AG04450 (cell line): ENCODE measurements at regions not wholly inside any gene's neighbourhood (a gene's known extent, or its start where the extent isn't known, plus 50 kb on each side); places are given as distances from the start of the nearest gene placed in this dataset.
A peak's percentile ranks its signal among the peaks of the same experiment; 100 is the strongest.

Experiments used
- CTCF ChIA-PET: fragments of 300-600, 350-600 bp; formaldehyde crosslinking; extraction: SDS; loops from one replicate; lab custom pipeline; 2022; ENCODE audit warnings: antibody characterized with exemption, inconsistent platforms; lab: Charles Lee
- POLR2A ChIA-PET: fragments of 350-600 bp; formaldehyde crosslinking; extraction: SDS; loops from one replicate; lab custom pipeline; 2021; ENCODE audit warnings: antibody characterized with exemption, inconsistent platforms; lab: Yijun Ruan, JAX
- DNase-seq: peaks from one replicate; pipeline ENCODE4 v3.0.0-alpha.2; 2011; ENCODE audit warnings: low read depth, low spot score
- H3K27ac ChIP-seq: one replicate; pipeline ENCODE4 v1.5.1; 2012; ENCODE audit warnings: low read depth, low read length, control low read depth
- H3K27me3 ChIP-seq: one replicate; pipeline ENCODE4 v1.6.0; 2012; ENCODE audit warnings: low read length; ENCODE audit not compliant: control insufficient read depth, insufficient read depth
- H3K4me3 ChIP-seq: 2 replicates; pipeline ENCODE4 v1.5.1; 2011; ENCODE audit warnings: mild to moderate bottlenecking, low read depth, low read length, control low read depth
- H3K9me3 ChIP-seq: 2 replicates; pipeline ENCODE4 v1.5.1; 2012; ENCODE audit warnings: low read length; ENCODE audit not compliant: control insufficient read depth, insufficient read depth
- TF ChIP-seq, protein P1 (sequence below): IDR thresholded peaks from 2 replicates; pipeline ENCODE4 v1.5.1; 2011; ENCODE audit warnings: low read depth, low read length, control low read depth, inconsistent platforms

DNA sequence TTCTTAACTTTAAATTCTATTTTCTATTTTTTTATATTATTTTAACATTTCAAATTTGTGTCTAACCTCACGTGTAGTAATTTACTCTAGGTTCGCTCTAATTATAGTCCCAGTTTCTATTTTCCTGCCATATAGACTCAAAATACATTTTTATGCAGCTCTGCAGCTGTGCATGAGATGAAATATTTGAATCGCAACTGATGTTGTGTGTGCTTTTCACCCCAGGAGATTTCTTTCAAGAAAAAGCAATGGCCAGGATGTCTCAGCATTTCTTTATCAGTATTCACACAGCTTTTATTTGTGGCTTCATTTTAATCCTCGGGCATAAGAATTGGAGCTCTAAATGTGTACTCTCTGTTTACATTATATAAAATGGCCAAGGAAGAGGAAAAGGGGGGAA lies 157.6 kb downstream of the HDGFL1 start:
- no peak overlapping the region for H3K27ac ChIP-seq
- CTCF ChIA-PET, result interaction anchor here (0.6 kb wide), 1 partner anchor 741 kb away, joined by 4 read pairs; no protein-coding TSS in a partner anchor
- no peaks in the 10 kb centered on the region for H3K27me3 ChIP-seq
- POLR2A ChIA-PET, result no interaction called here
- no peaks in the 10 kb centered on the region for H3K9me3 ChIP-seq
- TF ChIP-seq, protein P1, sequence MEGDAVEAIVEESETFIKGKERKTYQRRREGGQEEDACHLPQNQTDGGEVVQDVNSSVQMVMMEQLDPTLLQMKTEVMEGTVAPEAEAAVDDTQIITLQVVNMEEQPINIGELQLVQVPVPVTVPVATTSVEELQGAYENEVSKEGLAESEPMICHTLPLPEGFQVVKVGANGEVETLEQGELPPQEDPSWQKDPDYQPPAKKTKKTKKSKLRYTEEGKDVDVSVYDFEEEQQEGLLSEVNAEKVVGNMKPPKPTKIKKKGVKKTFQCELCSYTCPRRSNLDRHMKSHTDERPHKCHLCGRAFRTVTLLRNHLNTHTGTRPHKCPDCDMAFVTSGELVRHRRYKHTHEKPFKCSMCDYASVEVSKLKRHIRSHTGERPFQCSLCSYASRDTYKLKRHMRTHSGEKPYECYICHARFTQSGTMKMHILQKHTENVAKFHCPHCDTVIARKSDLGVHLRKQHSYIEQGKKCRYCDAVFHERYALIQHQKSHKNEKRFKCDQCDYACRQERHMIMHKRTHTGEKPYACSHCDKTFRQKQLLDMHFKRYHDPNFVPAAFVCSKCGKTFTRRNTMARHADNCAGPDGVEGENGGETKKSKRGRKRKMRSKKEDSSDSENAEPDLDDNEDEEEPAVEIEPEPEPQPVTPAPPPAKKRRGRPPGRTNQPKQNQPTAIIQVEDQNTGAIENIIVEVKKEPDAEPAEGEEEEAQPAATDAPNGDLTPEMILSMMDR, result no peak
- no peak overlapping the region for H3K4me3 ChIP-seq
- DNase-seq, result no peak

DNA sequence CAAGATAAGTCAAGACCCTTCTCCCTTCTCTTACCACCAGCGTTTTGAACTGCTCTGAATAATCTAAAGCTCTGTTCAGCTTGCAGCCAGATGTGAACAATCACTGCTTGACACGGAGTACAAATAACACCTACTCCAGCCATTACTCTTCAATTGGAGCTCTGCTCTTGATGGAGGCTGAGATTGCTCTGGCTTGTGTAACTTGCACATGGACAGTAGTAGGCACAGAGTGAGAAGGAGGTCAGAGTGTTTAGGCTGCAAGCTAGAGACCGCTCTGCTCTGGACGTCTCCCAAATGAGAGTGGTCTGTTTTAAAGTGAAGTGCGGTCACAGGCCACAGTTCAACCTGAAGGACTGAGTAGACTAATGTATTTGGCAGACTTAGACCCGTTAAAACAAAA lies 158.3 kb downstream of the HDGFL1 start:
- no peaks in the 10 kb centered on the region for H3K27me3 ChIP-seq
- H3K4me3 ChIP-seq, result no peak overlapping the region
- ChIA-PET CTCF (interaction anchor here (0.6 kb wide), 1 partner anchor 253 kb away, joined by 3 read pairs; no protein-coding TSS in a partner anchor), POLR2A (interaction anchor here (0.7 to 1.3 kb wide), 3 partner anchors 578 to 974 kb away, joined by 3 to 4 read pairs (median 3); no protein-coding TSS in a partner anchor)
- no peaks in the 10 kb centered on the region for H3K9me3 ChIP-seq
- no peak overlapping the region for H3K27ac ChIP-seq
- peak; percentile 33 for DNase-seq
- TF ChIP-seq, protein P1, result no peak

DNA sequence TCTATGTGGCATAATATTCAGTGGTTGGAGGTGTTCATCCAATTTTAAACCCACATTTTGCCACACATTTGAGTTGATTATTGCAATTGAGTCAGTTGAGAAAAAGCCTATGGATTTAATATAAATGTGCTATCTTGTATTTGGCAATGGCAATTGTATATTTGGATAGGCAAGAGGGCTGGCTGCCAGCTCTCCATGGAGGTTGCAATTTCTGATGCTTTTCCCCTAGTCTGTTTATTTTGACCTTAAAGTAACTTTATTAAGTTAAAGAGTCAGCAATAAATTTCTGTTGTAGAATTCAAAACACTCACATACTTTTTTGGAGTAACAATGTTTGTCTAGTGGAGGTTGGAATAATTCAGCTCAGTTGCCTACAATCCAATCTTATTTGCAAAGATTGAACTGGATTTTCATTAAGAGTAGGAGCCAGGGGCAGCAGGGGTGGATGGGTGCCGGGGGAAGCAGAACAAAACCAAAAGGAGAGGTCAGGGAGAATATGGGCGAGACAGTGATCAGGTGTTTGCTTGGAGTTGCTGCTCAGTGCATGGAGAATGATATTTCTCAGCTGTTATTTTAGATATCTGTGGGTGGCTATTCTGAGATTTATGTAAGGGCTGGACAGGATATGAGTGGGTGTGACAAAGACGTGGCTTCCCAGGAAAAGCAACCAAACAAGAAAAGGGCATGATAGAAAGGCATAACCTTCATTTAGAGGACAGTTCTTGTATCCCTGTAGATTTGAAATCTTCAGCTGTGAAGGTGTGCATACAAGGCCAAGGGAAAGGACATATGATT lies 163.0 kb downstream of the HDGFL1 start:
- Histone ChIP-seq H3K27ac (no peak overlapping the region), H3K9me3 (no peaks in the 10 kb centered on the region), H3K4me3 (no peak overlapping the region), H3K27me3 (no peaks in the 10 kb centered on the region)
- ChIA-PET CTCF (no interaction called here), POLR2A (interaction anchor here (0.9 to 1.6 kb wide), 2 partner anchors 119 to 582 kb away, joined by 3 read pairs; no protein-coding TSS in a partner anchor)
- TF ChIP-seq, protein P1, result no peak
- DNase-seq, result no peak

DNA sequence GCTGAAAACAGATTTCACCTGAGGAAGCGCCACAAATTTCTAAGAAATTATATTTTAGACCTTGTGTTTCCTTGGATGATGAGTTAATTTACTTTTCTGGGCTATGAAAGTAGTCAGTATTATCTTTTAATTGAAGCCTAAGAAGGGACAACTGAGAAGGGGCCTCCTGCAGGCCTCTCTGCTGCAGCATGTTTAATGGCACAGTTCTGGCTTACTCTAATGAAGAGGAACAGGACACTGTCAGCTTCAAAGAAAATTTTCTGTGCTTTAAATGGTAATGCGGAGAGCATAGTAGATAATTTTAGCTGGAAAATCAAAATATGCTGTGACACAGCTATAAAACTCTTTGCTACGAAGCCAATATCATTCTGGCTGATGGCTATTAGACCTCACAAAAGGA lies 167.4 kb downstream of the HDGFL1 start:
- Histone ChIP-seq H3K4me3 (no peak overlapping the region), H3K27ac (no peak overlapping the region), H3K27me3 (no peaks in the 10 kb centered on the region), H3K9me3 (no peaks in the 10 kb centered on the region)
- TF ChIP-seq, protein P1, result no peak
- no peak for DNase-seq
- POLR2A ChIA-PET, result no interaction called here
- CTCF ChIA-PET, result interaction anchor here (0.6 to 2.0 kb wide), 11 partner anchors 10 to 744 kb away, joined by 3 to 12 read pairs (median 3); no protein-coding TSS in a partner anchor

DNA sequence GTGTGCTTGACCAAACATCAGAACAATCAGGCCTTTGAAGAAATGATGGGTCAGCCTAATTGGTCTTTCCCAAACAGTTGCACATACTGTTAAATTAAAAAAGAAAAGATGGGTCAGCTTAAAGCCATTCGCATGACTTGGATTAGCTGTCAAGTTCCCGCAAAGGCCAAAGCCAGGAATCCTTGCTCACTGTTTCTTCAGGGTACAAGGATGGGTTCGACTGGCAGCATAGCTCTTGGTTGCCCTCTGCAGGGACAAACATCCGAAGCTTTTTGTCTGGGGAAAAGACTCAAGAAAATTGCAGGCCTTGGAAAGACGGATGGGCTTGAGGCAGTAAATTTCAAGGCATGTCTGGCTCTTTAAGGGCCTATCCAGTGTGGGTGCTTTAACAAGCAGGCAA lies 168.0 kb downstream of the HDGFL1 start:
- CTCF ChIA-PET, result interaction anchor here (0.6 to 2.0 kb wide), 12 partner anchors 8 to 745 kb away, joined by 3 to 12 read pairs (median 3); no protein-coding TSS in a partner anchor
- H3K27ac ChIP-seq, result no peak overlapping the region
- no peak overlapping the region for H3K4me3 ChIP-seq
- TF ChIP-seq, protein P1, result peak; percentile 71
- H3K27me3 ChIP-seq, result no peaks in the 10 kb centered on the region
- no peaks in the 10 kb centered on the region for H3K9me3 ChIP-seq
- POLR2A ChIA-PET, result no interaction called here
- no peak for DNase-seq
